ENCODE measurements at regions not wholly inside any gene's neighbourhood (a gene's known extent, or its start where the extent isn't known, plus 50 kb on each side); places are given as distances from the start of the nearest gene placed in this dataset.

DNA sequence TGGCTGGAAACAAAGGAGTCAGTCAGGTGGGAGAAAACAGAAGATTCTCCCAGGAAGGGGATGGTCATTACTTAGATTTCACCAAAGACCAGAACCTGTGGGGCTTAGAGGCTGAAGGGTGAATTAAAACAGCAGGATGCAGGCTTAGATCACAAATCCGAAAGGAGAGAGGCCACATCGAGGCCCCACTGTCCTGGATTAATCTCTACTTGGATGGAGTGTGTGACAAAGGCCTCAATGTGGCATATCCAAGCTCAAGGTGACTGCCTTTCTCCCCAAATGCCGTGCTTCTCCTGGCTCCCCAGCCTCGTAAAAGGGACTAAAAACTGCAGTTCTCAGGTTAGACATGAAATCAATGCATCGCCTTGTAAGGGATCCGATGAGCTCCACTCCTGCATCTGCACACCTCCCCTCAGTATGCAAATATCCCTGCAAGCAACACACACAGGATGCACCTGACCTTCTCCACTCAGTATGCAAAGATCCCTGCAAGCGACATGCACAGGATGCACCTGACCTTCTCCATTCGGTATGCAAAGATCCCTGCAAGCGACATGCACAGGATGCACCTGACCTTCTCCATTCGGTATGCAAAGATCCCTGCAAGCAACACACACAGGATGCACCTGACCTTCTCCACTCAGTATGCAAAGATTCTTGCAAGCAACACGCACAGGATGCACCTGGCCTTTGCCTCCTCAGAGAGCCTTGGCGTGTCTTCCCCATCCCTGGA lies 447.4 kb downstream of the BRD1 start:
- Histone ChIP-seq H3K36me3 (ENCODE audit: control insufficient read depth, insufficient read depth, low read length) (no peaks in the 10 kb centered on the region), H3K4me1 (ENCODE audit: control insufficient read depth, insufficient read depth, low read length) (no peaks in the 10 kb centered on the region), H3K27ac (ENCODE audit: low read length) (no peak overlapping the region), H3K4me3 (ENCODE audit: low read length) (no peak overlapping the region), H3K9me3 (ENCODE audit: control insufficient read depth, insufficient read depth, low read length) (no peaks in the 10 kb centered on the region), H3K27me3 (ENCODE audit: control insufficient read depth, insufficient read depth, low read length) (no peaks in the 10 kb centered on the region)
- H3K4me3 Mint-ChIP-seq = no peak overlapping the region
- no peaks in the 10 kb centered on the region for H3K4me1 Mint-ChIP-seq
- H3K9me3 Mint-ChIP-seq = no peaks in the 10 kb centered on the region
- WGBS (ENCODE audit: insufficient coverage) = 54% methylated on average over 12 of the region's 12 CpGs
- peaks cover 19 to 23% of the 10 kb centered on the region in 2 donors for H3K27me3 Mint-ChIP-seq (ENCODE audit: low read depth in 2 of 2)
- intact Hi-C loops (cut with micrococcal nuclease) = no loop called here
- no peak overlapping the region for H3K27ac Mint-ChIP-seq
- DNase-seq (no peak), ATAC-seq (no peak)
- TF ChIP-seq, protein P1, sequence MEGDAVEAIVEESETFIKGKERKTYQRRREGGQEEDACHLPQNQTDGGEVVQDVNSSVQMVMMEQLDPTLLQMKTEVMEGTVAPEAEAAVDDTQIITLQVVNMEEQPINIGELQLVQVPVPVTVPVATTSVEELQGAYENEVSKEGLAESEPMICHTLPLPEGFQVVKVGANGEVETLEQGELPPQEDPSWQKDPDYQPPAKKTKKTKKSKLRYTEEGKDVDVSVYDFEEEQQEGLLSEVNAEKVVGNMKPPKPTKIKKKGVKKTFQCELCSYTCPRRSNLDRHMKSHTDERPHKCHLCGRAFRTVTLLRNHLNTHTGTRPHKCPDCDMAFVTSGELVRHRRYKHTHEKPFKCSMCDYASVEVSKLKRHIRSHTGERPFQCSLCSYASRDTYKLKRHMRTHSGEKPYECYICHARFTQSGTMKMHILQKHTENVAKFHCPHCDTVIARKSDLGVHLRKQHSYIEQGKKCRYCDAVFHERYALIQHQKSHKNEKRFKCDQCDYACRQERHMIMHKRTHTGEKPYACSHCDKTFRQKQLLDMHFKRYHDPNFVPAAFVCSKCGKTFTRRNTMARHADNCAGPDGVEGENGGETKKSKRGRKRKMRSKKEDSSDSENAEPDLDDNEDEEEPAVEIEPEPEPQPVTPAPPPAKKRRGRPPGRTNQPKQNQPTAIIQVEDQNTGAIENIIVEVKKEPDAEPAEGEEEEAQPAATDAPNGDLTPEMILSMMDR (IDR thresholded peaks at IDR 0.05) = no peak
- no peaks in the 10 kb centered on the region for H3K36me3 Mint-ChIP-seq

DNA sequence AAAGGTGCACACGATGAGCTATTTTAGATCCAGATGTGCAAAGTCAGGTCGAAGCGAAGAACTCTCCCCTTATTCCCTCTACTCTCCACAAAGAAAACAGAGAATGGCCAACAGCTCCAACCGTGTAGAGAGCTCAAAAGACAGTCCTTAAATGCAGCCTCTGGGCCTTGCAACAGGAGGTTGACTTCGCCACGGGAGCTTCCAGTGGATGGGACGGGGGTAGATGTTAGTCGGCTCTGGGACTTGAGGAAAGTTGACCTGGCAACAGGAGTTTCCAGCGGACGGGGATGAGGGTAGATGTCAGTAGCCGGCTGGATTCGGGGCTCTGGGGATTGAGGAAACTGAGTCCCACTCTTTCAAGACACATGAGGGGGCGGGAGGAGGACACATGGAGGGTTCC lies 450.4 kb downstream of the BRD1 start:
- Histone ChIP-seq H3K4me1 (ENCODE audit: control insufficient read depth, insufficient read depth, low read length) (no peaks in the 10 kb centered on the region), H3K36me3 (ENCODE audit: control insufficient read depth, insufficient read depth, low read length) (no peaks in the 10 kb centered on the region), H3K27me3 (ENCODE audit: control insufficient read depth, insufficient read depth, low read length) (no peaks in the 10 kb centered on the region), H3K4me3 (ENCODE audit: low read length) (no peak overlapping the region), H3K9me3 (ENCODE audit: control insufficient read depth, insufficient read depth, low read length) (no peaks in the 10 kb centered on the region), H3K27ac (ENCODE audit: low read length) (no peak overlapping the region)
- intact Hi-C loops (cut with micrococcal nuclease) = no loop called here
- Mint-ChIP-seq H3K4me3 (no peak overlapping the region), H3K36me3 (no peaks in the 10 kb centered on the region), H3K27me3 (ENCODE audit: low read depth in 2 of 2) (peaks cover 19 to 31% of the 10 kb centered on the region in 2 donors), H3K4me1 (no peaks in the 10 kb centered on the region), H3K27ac (no peak overlapping the region), H3K9me3 (no peaks in the 10 kb centered on the region)
- WGBS (ENCODE audit: insufficient coverage) = 91% methylated on average over 12 of the region's 13 CpGs
- ATAC-seq = no peak
- TF ChIP-seq, protein P1 (IDR thresholded peaks at IDR 0.05) = no peak
- DNase-seq = no peak

DNA sequence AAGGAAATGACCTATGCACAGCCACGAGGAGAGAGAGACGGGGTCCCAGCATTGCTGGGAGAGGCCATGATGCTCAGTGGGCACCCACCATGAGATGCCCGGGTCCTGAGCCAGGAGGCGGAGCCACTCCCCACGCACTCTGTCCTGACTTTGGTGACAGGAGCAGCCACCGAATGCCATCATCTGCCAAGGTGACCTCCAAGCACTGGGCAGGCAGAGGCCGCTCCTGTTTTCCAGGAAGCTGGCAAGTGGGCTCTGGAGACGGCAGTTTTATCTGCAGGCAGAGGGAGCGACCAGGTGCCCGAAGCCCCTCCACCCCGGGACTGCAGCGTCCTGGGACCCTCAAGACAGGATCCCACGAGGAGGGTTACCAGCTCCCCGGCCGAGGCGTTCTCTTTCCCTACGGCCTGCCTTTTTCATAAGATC lies 453.9 kb downstream of the BRD1 start:
- H3K27ac ChIP-seq (ENCODE audit: low read length) = no peak overlapping the region
- intact Hi-C loops (cut with micrococcal nuclease) = no loop called here
- Mint-ChIP-seq H3K4me3 (no peak overlapping the region), H3K27ac (no peak overlapping the region), H3K9me3 (no peaks in the 10 kb centered on the region), H3K27me3 (ENCODE audit: low read depth in 2 of 2) (peaks cover 9 to 28% of the 10 kb centered on the region in 2 donors), H3K36me3 (no peaks in the 10 kb centered on the region), H3K4me1 (peaks cover 4 to 10% of the 10 kb centered on the region in 2 donors)
- H3K36me3 ChIP-seq (ENCODE audit: control insufficient read depth, insufficient read depth, low read length) = no peaks in the 10 kb centered on the region
- DNase-seq (no peak), ATAC-seq (no peak)
- no peak overlapping the region for H3K4me3 ChIP-seq (ENCODE audit: low read length)
- H3K27me3 ChIP-seq (ENCODE audit: control insufficient read depth, insufficient read depth, low read length) = no peaks in the 10 kb centered on the region
- H3K9me3 ChIP-seq (ENCODE audit: control insufficient read depth, insufficient read depth, low read length) = no peaks in the 10 kb centered on the region
- H3K4me1 ChIP-seq (ENCODE audit: control insufficient read depth, insufficient read depth, low read length) = peaks cover 13% of the 10 kb centered on the region
- WGBS (ENCODE audit: insufficient coverage) = 70% methylated on average over 17 of the region's 17 CpGs
- TF ChIP-seq, protein P1 (IDR thresholded peaks at IDR 0.05) = no peak

DNA sequence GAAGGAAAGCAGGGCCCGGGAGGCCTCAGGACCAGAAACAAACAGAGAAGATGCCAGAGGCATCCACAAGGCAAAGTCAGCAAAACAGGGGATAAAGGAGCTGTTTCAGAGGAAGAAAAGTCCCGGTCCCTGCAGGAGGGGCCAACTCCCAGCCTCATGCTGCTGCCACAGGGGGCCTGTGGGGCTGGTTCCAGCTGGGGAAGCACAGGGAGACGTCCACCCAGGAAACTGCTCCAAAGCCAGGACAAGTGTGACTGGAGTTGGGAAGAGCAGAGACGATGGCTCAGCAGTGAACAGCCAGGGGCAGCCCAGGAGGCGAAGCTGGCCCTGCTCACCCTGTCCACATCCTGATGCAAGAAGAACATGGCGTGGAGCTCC lies 454.4 kb downstream of the BRD1 start:
- Histone ChIP-seq H3K27ac (ENCODE audit: low read length) (no peak overlapping the region), H3K27me3 (ENCODE audit: control insufficient read depth, insufficient read depth, low read length) (no peaks in the 10 kb centered on the region), H3K36me3 (ENCODE audit: control insufficient read depth, insufficient read depth, low read length) (no peaks in the 10 kb centered on the region), H3K4me1 (ENCODE audit: control insufficient read depth, insufficient read depth, low read length) (peaks cover 13% of the 10 kb centered on the region), H3K9me3 (ENCODE audit: control insufficient read depth, insufficient read depth, low read length) (no peaks in the 10 kb centered on the region), H3K4me3 (ENCODE audit: low read length) (no peak overlapping the region)
- Mint-ChIP-seq H3K36me3 (no peaks in the 10 kb centered on the region), H3K4me3 (no peak overlapping the region), H3K9me3 (no peaks in the 10 kb centered on the region), H3K27ac (no peak overlapping the region), H3K4me1 (peaks cover 4 to 10% of the 10 kb centered on the region in 2 donors), H3K27me3 (ENCODE audit: low read depth in 2 of 2) (peaks cover 9 to 22% of the 10 kb centered on the region in 2 donors)
- intact Hi-C loops (cut with micrococcal nuclease) = no loop called here
- DNase-seq (no peak), ATAC-seq (no peak)
- TF ChIP-seq, protein P1 (IDR thresholded peaks at IDR 0.05) = no peak
- 75% methylated on average over 6 of the region's 6 CpGs for WGBS (ENCODE audit: insufficient coverage)
